ENCODE measurements at regions not wholly inside any gene's neighbourhood (a gene's known extent, or its start where the extent isn't known, plus 50 kb on each side); places are given as distances from the start of the nearest gene placed in this dataset.

DNA sequence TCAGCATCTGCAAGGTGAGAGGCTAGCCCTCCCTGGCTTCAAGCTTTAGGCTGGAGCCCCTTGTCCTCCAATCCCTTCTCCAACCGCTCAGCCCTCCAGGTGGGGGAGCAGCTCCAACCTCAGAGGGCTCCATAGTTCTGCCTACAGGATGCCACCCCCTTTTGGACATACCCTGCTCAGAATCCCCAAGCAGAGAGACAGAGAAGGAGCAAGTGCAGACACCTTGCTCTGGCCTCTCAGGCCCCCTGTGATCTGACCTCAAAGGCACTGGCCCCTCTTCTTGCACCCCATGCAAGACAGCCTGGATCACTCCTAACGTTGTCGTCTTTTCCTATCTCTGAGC, 101.6 kb downstream of the C5orf15 start (continued):
- no peak for TF ChIP-seq CHD7 (IDR thresholded peaks at IDR 0.05; ENCODE audit: insufficient replicate concordance, low read length)
